ENCODE measurements at regions not wholly inside any gene's neighbourhood (a gene's known extent, or its start where the extent isn't known, plus 50 kb on each side); places are given as distances from the start of the nearest gene placed in this dataset.

DNA sequence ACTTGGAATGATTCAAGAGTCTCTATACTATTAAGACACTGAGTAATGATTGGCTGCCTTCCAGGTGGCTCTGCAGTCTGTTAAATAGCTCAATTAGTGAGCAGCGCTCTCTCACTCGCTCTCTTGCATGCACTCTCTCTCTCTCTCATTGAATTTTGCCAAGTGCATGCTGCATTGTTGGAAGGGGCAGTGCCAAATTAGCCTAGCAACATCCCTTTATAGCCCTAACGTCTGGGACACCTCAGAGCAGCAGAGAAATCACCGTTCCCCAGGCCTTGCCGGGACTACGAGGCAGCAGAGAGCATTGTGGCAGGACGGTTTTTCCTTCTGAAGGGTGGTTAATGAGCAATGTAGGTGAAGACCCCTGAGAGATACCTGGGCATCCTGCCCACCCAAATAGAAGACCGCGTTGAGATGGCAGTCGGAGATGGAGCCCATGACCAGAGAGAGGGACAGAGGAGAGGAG is 447.6 kb upstream of the POU3F3 start:
- Histone ChIP-seq H3K9ac (ENCODE audit: extremely low read depth, insufficient read length, low read length) (no peak overlapping the region), H3K23me2 (ENCODE audit: insufficient read length, low read depth, low read length, poor library complexity, severe bottlenecking) (no peaks in the 10 kb centered on the region), H3K18ac (ENCODE audit: insufficient read length, low read depth, low read length) (no peak overlapping the region), H3K79me2 (ENCODE audit: insufficient read depth, low read length) (no peaks in the 10 kb centered on the region), H2BK15ac (ENCODE audit: low read depth, low read length) (no peak overlapping the region), H3K27me3 (ENCODE audit: insufficient read depth, low read length) (no peaks in the 10 kb centered on the region), H3K9me3 (ENCODE audit: control insufficient read depth, low read depth, low read length) (no peaks in the 10 kb centered on the region), H2AK5ac (ENCODE audit: insufficient read length, low read length) (no peak overlapping the region), H3T11ph (ENCODE audit: low read length) (no peak overlapping the region), H3K79me1 (ENCODE audit: insufficient read depth, low read depth, low read length, poor library complexity, severe bottlenecking) (no peaks in the 10 kb centered on the region), H4K8ac (replicated peaks; ENCODE audit: insufficient read length, low read depth, low read length) (no peak overlapping the region), H2BK12ac (ENCODE audit: insufficient read length, low read depth, low read length) (no peak overlapping the region), H4K20me1 (ENCODE audit: control insufficient read depth, insufficient read depth, insufficient read length) (no peaks in the 10 kb centered on the region), H3K23ac (ENCODE audit: insufficient read length, low read depth, low read length) (no peak overlapping the region), H3K4me1 (ENCODE audit: insufficient read depth, low read length) (peaks cover 2% of the 10 kb centered on the region; the same call in 1 of the 2 replicates), H4K91ac (ENCODE audit: insufficient read length, low read depth, low read length) (no peak overlapping the region), H3K4ac (ENCODE audit: low read depth, low read length) (no peak overlapping the region), H2BK120ac (ENCODE audit: low read depth, low read length, poor library complexity, severe bottlenecking) (no peak overlapping the region), H3K4me2 (ENCODE audit: insufficient read depth, insufficient read length, low read length) (no peak overlapping the region), H3K14ac (ENCODE audit: insufficient read depth, low read length) (no peak overlapping the region), H2BK20ac (ENCODE audit: low read depth, low read length, poor library complexity, severe bottlenecking) (no peak overlapping the region), H3K27ac (ENCODE audit: insufficient read length, low read depth, low read length) (no peak overlapping the region), H2BK5ac (ENCODE audit: insufficient read length, low read length) (no peak overlapping the region), H2AFZ (ENCODE audit: low read length) (no peak overlapping the region), H3K56ac (ENCODE audit: insufficient read length, low read depth, low read length) (no peak overlapping the region), H4K5ac (ENCODE audit: insufficient read length, low read depth, low read length) (no peak overlapping the region)
- Mint-ChIP-seq H3K36me3 (ENCODE audit: insufficient read depth in 1 of 3, low read depth in 3 of 3) (no peaks in the 10 kb centered on the region), H3K9me3 (no peaks in the 10 kb centered on the region; a peak in 1 of 5 replicates), H3K27me3 (ENCODE audit: low read depth) (no peaks in the 10 kb centered on the region), H3K27ac (no peak overlapping the region), H3K4me3 (no peak overlapping the region), H3K4me1 (peaks cover 8 to 13% of the 10 kb centered on the region in 2 experiments; a peak in 2 of 4 replicates)
- TF ChIP-seq, protein P1, sequence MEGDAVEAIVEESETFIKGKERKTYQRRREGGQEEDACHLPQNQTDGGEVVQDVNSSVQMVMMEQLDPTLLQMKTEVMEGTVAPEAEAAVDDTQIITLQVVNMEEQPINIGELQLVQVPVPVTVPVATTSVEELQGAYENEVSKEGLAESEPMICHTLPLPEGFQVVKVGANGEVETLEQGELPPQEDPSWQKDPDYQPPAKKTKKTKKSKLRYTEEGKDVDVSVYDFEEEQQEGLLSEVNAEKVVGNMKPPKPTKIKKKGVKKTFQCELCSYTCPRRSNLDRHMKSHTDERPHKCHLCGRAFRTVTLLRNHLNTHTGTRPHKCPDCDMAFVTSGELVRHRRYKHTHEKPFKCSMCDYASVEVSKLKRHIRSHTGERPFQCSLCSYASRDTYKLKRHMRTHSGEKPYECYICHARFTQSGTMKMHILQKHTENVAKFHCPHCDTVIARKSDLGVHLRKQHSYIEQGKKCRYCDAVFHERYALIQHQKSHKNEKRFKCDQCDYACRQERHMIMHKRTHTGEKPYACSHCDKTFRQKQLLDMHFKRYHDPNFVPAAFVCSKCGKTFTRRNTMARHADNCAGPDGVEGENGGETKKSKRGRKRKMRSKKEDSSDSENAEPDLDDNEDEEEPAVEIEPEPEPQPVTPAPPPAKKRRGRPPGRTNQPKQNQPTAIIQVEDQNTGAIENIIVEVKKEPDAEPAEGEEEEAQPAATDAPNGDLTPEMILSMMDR (conservative IDR thresholded peaks at IDR 0.05) = no peak
- WGBS (ENCODE audit: extremely low coverage, insufficient read length, low lambda C conversion rate) = no CpG with 5 or more reads among the region's 10 CpGs
- no peak for DNase-seq

All from H9 (cell line).